Panc1 (cell line): ENCODE measurements at regions not wholly inside any gene's neighbourhood (a gene's known extent, or its start where the extent isn't known, plus 50 kb on each side); places are given as distances from the start of the nearest gene placed in this dataset.

Experiments
- ATAC-seq: fragments of 200-7000 bp; cut with Tn5 transposase; 2 replicates; pipeline ENCODE4 v1.9.1; 2020; ENCODE audit warnings: mild to moderate bottlenecking, moderate library complexity
- BruUV-seq: library from RNA; stranded (reverse); fragments of 400-500 nt; replicated peaks from 2 replicates; lab custom pipeline; 2021; lab: Mats Ljungman, UMichigan
- CTCF ChIA-PET: fragments of 300-600 bp; sonication (Branson Sonifier 250); formaldehyde crosslinking; loops from one replicate; lab custom pipeline; 2022; ENCODE audit warnings: antibody characterized with exemption; lab: Charles Lee
- POLR2A ChIA-PET: fragments of 300-600 bp; sonication (Branson Sonifier 250); formaldehyde crosslinking; loops from one replicate; lab custom pipeline; 2022; ENCODE audit warnings: antibody characterized with exemption; lab: Charles Lee
- DNase-seq: peaks from one replicate; pipeline ENCODE4 v3.0.0-alpha.2; 2010; ENCODE audit warnings: low read depth, low spot score
- H3K27ac ChIP-seq: 2 replicates; pipeline ENCODE4 v1.5.1; 2011; ENCODE audit warnings: mild to moderate bottlenecking, low read length, inconsistent platforms
- H3K27me3 ChIP-seq: fragments of 200-500 bp; sonication (Bioruptor generic); 2 replicates; pipeline ENCODE4 v1.6.0; 2014; ENCODE audit warnings: low read length, inconsistent platforms; ENCODE audit not compliant: control insufficient read depth, insufficient read depth
- H3K36me3 ChIP-seq: fragments of 200-500 bp; sonication (Bioruptor generic); 2 replicates; pipeline ENCODE4 v1.5.1; 2014; ENCODE audit warnings: inconsistent platforms, mild to moderate bottlenecking, low read length, moderate library complexity; ENCODE audit not compliant: control insufficient read depth, insufficient read depth
- H3K4me1 ChIP-seq: 2 replicates; pipeline ENCODE4 v1.5.1; 2011; ENCODE audit warnings: inconsistent platforms, mild to moderate bottlenecking, low read length, moderate library complexity; ENCODE audit not compliant: control insufficient read depth, insufficient read depth
- H3K4me3 ChIP-seq, 2 experiments: 2 replicates each; pipeline ENCODE4 v1.5.1; 2011 to 2012; ENCODE audit warnings: low read depth in 2 of 2, low read length in 2 of 2, mild to moderate bottlenecking in 2 of 2, inconsistent platforms in 1 of 2, moderate library complexity in 1 of 2
- H3K9me3 ChIP-seq: fragments of 200-500 bp; sonication (Bioruptor generic); 2 replicates; pipeline ENCODE4 v1.5.1; 2014; ENCODE audit warnings: low read depth, mild to moderate bottlenecking, inconsistent platforms, low read length, moderate library complexity; ENCODE audit not compliant: control insufficient read depth, insufficient read depth
- CTCF ChIP-seq: fragments of 450-650 bp; IDR thresholded peaks from 2 replicates; pipeline ENCODE4 v1.5.1; 2017; ENCODE audit warnings: mild to moderate bottlenecking
- POLR2AphosphoS5 ChIP-seq: IDR thresholded peaks from 2 replicates; pipeline ENCODE4 v1.6.1; 2012; ENCODE audit warnings: mild to moderate bottlenecking, low read depth, low read length, moderate library complexity
- REST ChIP-seq, 2 experiments: IDR thresholded peaks; 2 replicates each; pipeline ENCODE4 v1.6.1; 2011 to 2012; ENCODE audit warnings: low read depth in 2 of 2, control low read depth in 1 of 2, low read length in 1 of 2, mild to moderate bottlenecking in 1 of 2, moderate library complexity in 1 of 2; ENCODE audit not compliant: insufficient read depth in 1 of 2
- SIN3A ChIP-seq: IDR thresholded peaks from 2 replicates; pipeline ENCODE4 v1.6.1; 2012; ENCODE audit warnings: low read depth, mild to moderate bottlenecking, low read length, moderate library complexity, borderline replicate concordance; ENCODE audit not compliant: insufficient read depth
- TCF7L2 ChIP-seq: IDR thresholded peaks from 2 replicates; pipeline ENCODE4 v1.6.1; 2011; ENCODE audit warnings: mild to moderate bottlenecking, low read depth, low read length, inconsistent platforms
- in situ Hi-C: cut with HindIII; loops from 2 replicates; pipeline ENCODE4 v1.10.0; 2016; ENCODE audit warnings: low sequenced_read_pairs, low pct_unique_long_range_greater_than_20kb
- intact Hi-C: fragments of 100-400 bp; cut with micrococcal nuclease; formaldehyde crosslinking; loops from one replicate; pipeline ENCODE4 v1.10.0; 2022; ENCODE audit not compliant: unreplicated experiment

DNA sequence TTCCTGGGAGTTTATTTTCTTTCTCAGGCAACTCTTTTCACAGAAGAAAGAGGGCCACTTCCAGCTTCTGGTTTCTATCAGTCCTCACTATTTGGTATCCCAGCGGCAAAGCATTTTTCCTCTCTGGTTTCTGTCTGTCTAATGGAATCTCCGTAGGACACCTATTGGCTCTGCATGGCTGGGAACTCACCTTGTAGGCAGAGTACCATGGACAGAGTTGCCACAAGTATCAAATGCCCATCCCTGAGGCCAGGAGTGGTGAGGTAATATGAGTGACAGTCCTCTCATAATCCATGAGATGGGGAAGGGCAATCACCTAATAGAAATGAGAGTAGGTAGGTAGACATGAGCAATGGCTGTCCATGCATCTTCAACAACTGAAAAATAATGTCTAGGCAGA lies 369.5 kb upstream of the PIK3C3 start:
- Histone ChIP-seq H3K4me3 (no peak overlapping the region), H3K27me3 (no peaks in the 10 kb centered on the region), H3K9me3 (no peaks in the 10 kb centered on the region), H3K36me3 (no peaks in the 10 kb centered on the region), H3K27ac (no peak overlapping the region), H3K4me1 (no peaks in the 10 kb centered on the region)
- DNase-seq, result no peak
- in situ Hi-C loops (no loop called here), intact Hi-C loops (no loop called here)
- ChIA-PET POLR2A (no interaction called here), CTCF (no interaction called here)
- ATAC-seq, result no peak
- BruUV-seq, result no TSS peak
- no peak for TF ChIP-seq POLR2AphosphoS5
- TF ChIP-seq CTCF, result no peak
- TF ChIP-seq SIN3A, result no peak
- no peak for TF ChIP-seq TCF7L2
- TF ChIP-seq REST (IDR thresholded peaks at IDR 0.05; ENCODE audit: insufficient read depth in 1 of 2, low read depth in 2 of 2, low read length in 1 of 2), result no peak

GRCh38 chr18:41579185-41579584 lies 375.8 kb upstream of the PIK3C3 start:
- in situ Hi-C loops, result no loop called here
- H3K36me3 ChIP-seq, result no peaks in the 10 kb centered on the region
- H3K27me3 ChIP-seq, result no peaks in the 10 kb centered on the region
- no peaks in the 10 kb centered on the region for H3K4me1 ChIP-seq
- TF ChIP-seq SIN3A, result no peak
- TF ChIP-seq TCF7L2, result no peak
- TF ChIP-seq CTCF, result no peak
- no peak for TF ChIP-seq POLR2AphosphoS5
- no peak for TF ChIP-seq REST (IDR thresholded peaks at IDR 0.05; ENCODE audit: insufficient read depth in 1 of 2, low read depth in 2 of 2, low read length in 1 of 2)
- no peaks in the 10 kb centered on the region for H3K9me3 ChIP-seq
- DNase-seq (no peak), ATAC-seq (no peak)
- H3K27ac ChIP-seq, result no peak overlapping the region
- no TSS peak for BruUV-seq
- intact Hi-C loops, result no loop called here
- POLR2A ChIA-PET, result no interaction called here
- no peak overlapping the region for H3K4me3 ChIP-seq
- CTCF ChIA-PET, result no interaction called here
